H1 (cell line): ENCODE measurements at regions not wholly inside any gene's neighbourhood (a gene's known extent, or its start where the extent isn't known, plus 50 kb on each side); places are given as distances from the start of the nearest gene placed in this dataset.
A peak's percentile ranks its signal among the peaks of the same experiment; 100 is the strongest.

Experiments used
- CTCF ChIA-PET: fragments of 300-600 bp; sonication (Branson Sonifier 250); formaldehyde crosslinking; loops from one replicate; lab custom pipeline; 2021; ENCODE audit not compliant: partially characterized antibody; lab: Charles Lee
- POLR2A ChIA-PET: fragments of 300-600 bp; sonication (Branson Sonifier 250); formaldehyde crosslinking; loops from one replicate; lab custom pipeline; 2021; ENCODE audit warnings: inconsistent platforms; ENCODE audit not compliant: partially characterized antibody; lab: Charles Lee
- DNase-seq, 2 experiments: peaks; one replicate each; pipeline versions ENCODE4 v3.0.0 to v3.0.0-alpha.2; 2010 to 2022; ENCODE audit warnings: low spot score in 2 of 2, low read depth in 1 of 2, mixed read lengths in 1 of 2
- FAIRE-seq: peaks from 2 replicates; lab custom pipeline; 2011; peaks lifted over from hg19 to GRCh38; lab: Jason Lieb, UNC
- H2AFZ ChIP-seq: 2 replicates; pipeline ENCODE4 v1.8.1; 2012; ENCODE audit warnings: low read length, inconsistent platforms
- H2AK5ac ChIP-seq: 2 replicates; pipeline ENCODE4 v1.6.1; 2013; ENCODE audit warnings: low read depth, low read length
- H2BK120ac ChIP-seq: replicated peaks from 2 replicates; pipeline ENCODE3; 2013; ENCODE audit warnings: low read depth, low read length, inconsistent platforms
- H2BK12ac ChIP-seq: 2 replicates; pipeline ENCODE4 v1.6.1; 2013; ENCODE audit warnings: low read depth, low read length
- H2BK15ac ChIP-seq: 2 replicates; pipeline ENCODE4 v1.6.1; 2013; ENCODE audit warnings: low read length
- H2BK20ac ChIP-seq: 2 replicates; pipeline ENCODE4 v1.6.1; 2013; ENCODE audit warnings: low read length
- H2BK5ac ChIP-seq: 2 replicates; pipeline ENCODE4 v1.6.1; 2013; ENCODE audit warnings: low read depth, low read length
- H3K14ac ChIP-seq: 2 replicates; pipeline ENCODE4 v1.6.1; 2013; ENCODE audit warnings: inconsistent platforms; ENCODE audit not compliant: insufficient read length
- H3K18ac ChIP-seq: 2 replicates; pipeline ENCODE4 v1.6.1; 2013; ENCODE audit warnings: low read length; ENCODE audit errors: extremely low read depth
- H3K23ac ChIP-seq: 2 replicates; pipeline ENCODE4 v1.6.1; 2013; ENCODE audit warnings: inconsistent platforms; ENCODE audit not compliant: insufficient read length
- H3K23me2 ChIP-seq: 2 replicates; pipeline ENCODE4 v1.6.1; 2013; ENCODE audit warnings: low read depth, low read length
- H3K27ac ChIP-seq: 2 replicates; pipeline ENCODE4 v1.6.1; 2011; ENCODE audit warnings: low read depth, low read length, inconsistent platforms
- H3K27me3 ChIP-seq, 4 experiments: replicated peaks in 1 of 4; 1 replicate in 1 of 4; 2 replicates in 3 of 4; pipeline versions ENCODE4 v1.6.1 to v1.8.1; 2011 to 2013; ENCODE audit warnings: low read length in 3 of 4, mild to moderate bottlenecking in 3 of 4, inconsistent platforms in 2 of 4, mixed read lengths in 2 of 4, moderate library complexity in 1 of 4; ENCODE audit not compliant: control insufficient read depth in 3 of 4, insufficient read depth in 3 of 4; ENCODE audit errors: extremely low read depth in 1 of 4
- H3K36me3 ChIP-seq, 4 experiments: 2 replicates each; pipeline versions ENCODE4 v1.6.1 to v1.8.1; 2011 to 2013; ENCODE audit warnings: mild to moderate bottlenecking in 4 of 4, low read length in 3 of 4, moderate library complexity in 2 of 4, control low read depth in 1 of 4, inconsistent platforms in 1 of 4; ENCODE audit not compliant: insufficient read depth in 4 of 4, control insufficient read depth in 2 of 4
- H3K4ac ChIP-seq: replicated peaks from 2 replicates; pipeline ENCODE3; 2013; ENCODE audit warnings: low read length, low read depth, mixed read lengths, inconsistent platforms; ENCODE audit not compliant: insufficient read length
- H3K4me1 ChIP-seq, 4 experiments: replicated peaks in 1 of 4; 1 replicate in 1 of 4; 2 replicates in 3 of 4; pipeline versions ENCODE4 v1.6.1 to v1.8.1; 2011 to 2013; ENCODE audit warnings: low read length in 3 of 4, inconsistent platforms in 2 of 4, mixed read lengths in 1 of 4; ENCODE audit not compliant: insufficient read depth in 4 of 4, control insufficient read depth in 3 of 4
- H3K4me2 ChIP-seq, 2 experiments: 2 replicates each; pipeline versions ENCODE4 v1.6.1 to v1.8.1; 2011 to 2013; ENCODE audit warnings: low read depth in 2 of 2, low read length in 2 of 2, control low read depth in 1 of 2, inconsistent platforms in 1 of 2, mild to moderate bottlenecking in 1 of 2; ENCODE audit not compliant: insufficient read depth in 1 of 2
- H3K4me3 ChIP-seq, 4 experiments: fragments of 200-600, 300-600 bp in 1 of 4; sonication (generic), shearing (Covaris generic), sonication (Bioruptor Twin) in 1 of 4; 2 replicates each; pipeline versions ENCODE4 v1.5.1 to v1.8.1; 2011 to 2016; ENCODE audit warnings: low read length in 4 of 4, low read depth in 3 of 4, control low read depth in 2 of 4, inconsistent platforms in 2 of 4, mild to moderate bottlenecking in 2 of 4, mixed read lengths in 1 of 4, moderate library complexity in 1 of 4; ENCODE audit not compliant: insufficient read depth in 2 of 4; ENCODE audit errors: extremely low read depth in 1 of 4
- H3K56ac ChIP-seq: replicated peaks from 2 replicates; pipeline ENCODE3; 2013; ENCODE audit warnings: low read depth, mild to moderate bottlenecking, mixed read lengths, low read length, inconsistent platforms; ENCODE audit not compliant: insufficient read length
- H3K79me1 ChIP-seq: 2 replicates; pipeline ENCODE4 v1.6.1; 2013; ENCODE audit warnings: low read depth, low read length, control low read depth
- H3K79me2 ChIP-seq, 2 experiments: 2 replicates each; pipeline versions ENCODE4 v1.6.1 to v1.8.1; 2012 to 2013; ENCODE audit warnings: low read length in 2 of 2, mild to moderate bottlenecking in 2 of 2, inconsistent platforms in 1 of 2; ENCODE audit not compliant: insufficient read depth in 2 of 2, control insufficient read depth in 1 of 2
- H3K9ac ChIP-seq, 4 experiments: replicated peaks in 1 of 4; 1 replicate in 1 of 4; 2 replicates in 3 of 4; pipeline versions ENCODE4 v1.6.1 to v1.8.1; 2011 to 2013; ENCODE audit warnings: low read depth in 3 of 4, low read length in 3 of 4, control low read depth in 2 of 4, mild to moderate bottlenecking in 2 of 4, moderate library complexity in 2 of 4, inconsistent platforms in 1 of 4; ENCODE audit errors: extremely low read depth in 1 of 4
- H3K9me3 ChIP-seq, 2 experiments: 2 replicates each; pipeline versions ENCODE4 v1.6.1 to v1.8.1; 2012 to 2013; ENCODE audit warnings: mild to moderate bottlenecking in 2 of 2, moderate library complexity in 2 of 2, control low read depth in 1 of 2, inconsistent platforms in 1 of 2, low read depth in 1 of 2, low read length in 1 of 2, mixed read lengths in 1 of 2; ENCODE audit not compliant: insufficient read depth in 2 of 2
- H4K20me1 ChIP-seq, 2 experiments: replicated peaks in 1 of 2; 2 replicates each; pipeline versions ENCODE3 to v1.8.1; 2011 to 2013; ENCODE audit warnings: inconsistent platforms in 2 of 2, low read length in 2 of 2, mild to moderate bottlenecking in 1 of 2; ENCODE audit not compliant: insufficient read depth in 2 of 2, control insufficient read depth in 1 of 2
- H4K5ac ChIP-seq: 2 replicates; pipeline ENCODE4 v1.6.1; 2013; ENCODE audit warnings: low read length, low read depth, mixed read lengths, inconsistent platforms; ENCODE audit not compliant: insufficient read length
- H4K8ac ChIP-seq: 2 replicates; pipeline ENCODE4 v1.8.0; 2013; ENCODE audit warnings: mild to moderate bottlenecking, moderate library complexity, low read length, inconsistent platforms; ENCODE audit not compliant: insufficient read depth; ENCODE audit errors: extremely low read depth
- H4K91ac ChIP-seq: replicated peaks from 2 replicates; pipeline ENCODE3; 2013; ENCODE audit warnings: low read length, mixed read lengths, inconsistent platforms; ENCODE audit not compliant: insufficient read length
- BACH1 ChIP-seq: IDR thresholded peaks from 2 replicates; pipeline ENCODE4 v1.6.1; 2012; ENCODE audit warnings: low read length, improper control_type of control experiment
- BCL11A ChIP-seq, 2 experiments: IDR thresholded peaks; one replicate each; pipeline ENCODE4 v1.6.1; 2011; ENCODE audit warnings: low read depth in 2 of 2, low read length in 2 of 2, mild to moderate bottlenecking in 2 of 2
- BRCA1 ChIP-seq: IDR thresholded peaks from 2 replicates; pipeline ENCODE4 v1.6.1; 2012; ENCODE audit warnings: low read depth, low read length, improper control_type of control experiment
- CBX5 ChIP-seq: fragments of 300-800, 300-1000 bp; sonication (generic); IDR thresholded peaks from 2 replicates; pipeline ENCODE4 v1.7.1; 2016; ENCODE audit warnings: antibody characterized with exemption, low read length, low read depth
- EP300 ChIP-seq, 2 experiments: IDR thresholded peaks; 1 replicate in 1 of 2; 2 replicates in 1 of 2; pipeline ENCODE4 v1.6.1; 2011 to 2012; ENCODE audit warnings: low read depth in 2 of 2, low read length in 2 of 2, mild to moderate bottlenecking in 2 of 2, borderline replicate concordance in 1 of 2, inconsistent platforms in 1 of 2, moderate library complexity in 1 of 2
- JUN ChIP-seq: IDR thresholded peaks from 2 replicates; pipeline ENCODE4 v1.6.1; 2011; ENCODE audit warnings: low read depth, mild to moderate bottlenecking, improper control_type of control experiment, low read length
- JUND ChIP-seq: IDR thresholded peaks from 2 replicates; pipeline ENCODE4 v1.6.1; 2011; ENCODE audit warnings: mild to moderate bottlenecking, improper control_type of control experiment, low read length
- NANOG ChIP-seq: IDR thresholded peaks from 2 replicates; pipeline ENCODE4 v1.6.1; 2011; ENCODE audit warnings: low read length, low read depth, mild to moderate bottlenecking, inconsistent platforms; ENCODE audit not compliant: insufficient read depth, poor library complexity, severe bottlenecking
- RFX5 ChIP-seq: IDR thresholded peaks from 2 replicates; pipeline ENCODE4 v1.6.1; 2011; ENCODE audit warnings: low read depth, low read length, improper control_type of control experiment, borderline replicate concordance
- SP2 ChIP-seq: IDR thresholded peaks from 2 replicates; pipeline ENCODE4 v1.6.1; 2012; ENCODE audit warnings: mild to moderate bottlenecking, low read length, inconsistent platforms
- SP4 ChIP-seq: IDR thresholded peaks from 2 replicates; pipeline ENCODE4 v1.6.1; 2012; ENCODE audit warnings: low read length, inconsistent platforms
- ZNF274 ChIP-seq: IDR thresholded peaks from 2 replicates; pipeline ENCODE4 v1.7.0; 2012; ENCODE audit warnings: low read length, borderline replicate concordance; ENCODE audit errors: extremely low read depth
- WGBS, 2 experiments: shearing (Covaris generic) in 1 of 2; methylation state at CpG; one replicate each; pipeline versions ENCODE4 v1.1.6 to v1.1.7; 2013 to 2015; ENCODE audit warnings: low lambda C conversion rate in 2 of 2, mixed read lengths in 2 of 2, inconsistent platforms in 1 of 2, low coverage in 1 of 2, missing lambda C conversion rate in 1 of 2; ENCODE audit not compliant: insufficient replicate concordance in 2 of 2, insufficient coverage in 1 of 2, insufficient read length in 1 of 2; ENCODE audit errors: extremely low coverage in 1 of 2, missing lambda C conversion rate in 1 of 2; 5-methylcytosine and 5-hydroxymethylcytosine counted together
- TF ChIP-seq, protein P1 (sequence below): IDR thresholded peaks from 2 replicates; pipeline ENCODE4 v1.6.1; 2011; ENCODE audit warnings: low read depth, mild to moderate bottlenecking, low read length; ENCODE audit not compliant: insufficient read depth
- TF ChIP-seq, protein P2 (sequence below): IDR thresholded peaks from 2 replicates; pipeline ENCODE4 v1.6.1; 2012; ENCODE audit warnings: inconsistent platforms

DNA sequence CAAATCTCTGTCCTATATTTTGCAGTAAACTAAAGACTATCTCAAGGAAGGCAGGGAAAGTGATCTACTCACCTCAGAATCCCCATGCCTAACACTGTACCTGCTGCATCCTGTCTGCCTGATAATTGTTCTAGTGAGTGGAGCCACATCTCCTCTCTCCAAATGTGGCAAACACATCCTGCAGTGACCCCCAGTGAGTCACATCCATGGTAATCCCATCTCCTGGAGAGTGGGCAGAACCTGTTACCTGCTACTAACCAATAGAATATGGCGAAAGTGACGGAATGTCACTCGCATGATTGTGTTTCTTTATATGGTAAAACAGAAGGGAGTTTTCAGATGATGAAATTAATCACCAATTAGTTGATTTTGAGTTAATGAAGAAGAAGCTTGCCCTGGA lies 353.8 kb upstream of the DLGAP1 start:
- FAIRE-seq, result no peak
- H3K27ac ChIP-seq, result no peak overlapping the region
- TF ChIP-seq RFX5, result no peak
- no peak for TF ChIP-seq SP2
- TF ChIP-seq JUN, result no peak
- no peak for TF ChIP-seq NANOG
- TF ChIP-seq BACH1, result no peak
- TF ChIP-seq, protein P1, sequence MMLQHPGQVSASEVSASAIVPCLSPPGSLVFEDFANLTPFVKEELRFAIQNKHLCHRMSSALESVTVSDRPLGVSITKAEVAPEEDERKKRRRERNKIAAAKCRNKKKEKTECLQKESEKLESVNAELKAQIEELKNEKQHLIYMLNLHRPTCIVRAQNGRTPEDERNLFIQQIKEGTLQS, result no peak
- TF ChIP-seq ZNF274, result no peak
- TF ChIP-seq CBX5, result no peak
- no peak for TF ChIP-seq SP4
- no peak for TF ChIP-seq EP300 (IDR thresholded peaks at IDR 0.05; ENCODE audit: borderline replicate concordance in 1 of 2, low read depth in 2 of 2, low read length in 2 of 2)
- no peak for TF ChIP-seq BRCA1
- TF ChIP-seq BCL11A (IDR thresholded peaks at IDR 0.05; ENCODE audit: low read depth in 2 of 2, low read length in 2 of 2), result no peak
- TF ChIP-seq, protein P2, sequence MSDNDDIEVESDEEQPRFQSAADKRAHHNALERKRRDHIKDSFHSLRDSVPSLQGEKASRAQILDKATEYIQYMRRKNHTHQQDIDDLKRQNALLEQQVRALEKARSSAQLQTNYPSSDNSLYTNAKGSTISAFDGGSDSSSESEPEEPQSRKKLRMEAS, result no peak
- TF ChIP-seq JUND, result no peak

More for the DNA sequence above, 353.8 kb upstream of the DLGAP1 start:
- Histone ChIP-seq H3K79me2 (no peaks in the 10 kb centered on the region), H3K9ac (no peak overlapping the region), H2BK120ac (no peak overlapping the region), H4K20me1 (no peaks in the 10 kb centered on the region), H3K4ac (no peak overlapping the region), H4K91ac (no peak overlapping the region), H3K27me3 (no peaks in the 10 kb centered on the region), H2BK20ac (no peak overlapping the region), H4K8ac (no peak overlapping the region), H3K23me2 (no peaks in the 10 kb centered on the region), H3K56ac (no peak overlapping the region), H3K14ac (no peak overlapping the region), H2AK5ac (no peak overlapping the region), H2AFZ (peak overlapping the region; percentile 19; the same call in 1 of the 2 replicates), H2BK15ac (no peak overlapping the region), H3K36me3 (no peaks in the 10 kb centered on the region), H2BK12ac (no peak overlapping the region), H3K79me1 (no peaks in the 10 kb centered on the region), H3K4me1 (0 out of 7 replicates have a peak, but pooled peaks cover 0 to 2% (median 0%) of the 10 kb centered on the region in 4 experiments), H3K9me3 (no peaks in the 10 kb centered on the region), H3K23ac (no peak overlapping the region), H2BK5ac (no peak overlapping the region), H3K18ac (no peak overlapping the region), H3K4me3 (no peak overlapping the region), H3K4me2 (no peak overlapping the region), H4K5ac (no peak overlapping the region)
- CTCF ChIA-PET, result interaction anchor here (1.5 kb wide), 1 partner anchor 9 kb away, joined by 3 read pairs; no protein-coding TSS in a partner anchor
- 96% methylated on average over 3 of the region's 3 CpGs; no CpG with 5 or more reads in 1 of the 2 experiments for WGBS, 2 experiments
- no peak for DNase-seq
- POLR2A ChIA-PET, result no interaction called here
